EL (cell line): ENCODE measurements at regions not wholly inside any gene's neighbourhood (a gene's known extent, or its start where the extent isn't known, plus 50 kb on each side); places are given as distances from the start of the nearest gene placed in this dataset.
"Not testable (repeated sequence)": the region's sequence is repeated elsewhere in the genome, so short reads cannot be mapped to it uniquely, and the experiment has no call there.

Experiments used
- DNase-seq: peaks from one replicate; pipeline ENCODE4 v3.0.0-alpha.2; 2016

GRCh38 chr15:55126111-55126510 is 70.6 kb downstream of the RSL24D1 start:
- DNase-seq = no peak

- no peak for DNase-seq
These were observed 72.1 kb downstream of the RSL24D1 start for GRCh38 chr15:55124616-55125015.

- no peak for DNase-seq
These were observed 78.3 kb downstream of the RSL24D1 start for GRCh38 chr15:55118344-55118870.

GRCh38 chr15:55116636-55117035 is 80.1 kb downstream of the RSL24D1 start:
- DNase-seq = no peak

GRCh38 chr15:55113736-55114135 is 83.0 kb downstream of the RSL24D1 start:
- DNase-seq = no peak

- no peak for DNase-seq
These were observed 84.0 kb downstream of the RSL24D1 start for GRCh38 chr15:55112706-55113105.

GRCh38 chr15:55110446-55110845 is 86.3 kb downstream of the RSL24D1 start:
- DNase-seq = no peak

- DNase-seq = peak; percentile 31
These were observed 87.8 kb downstream of the RSL24D1 start for GRCh38 chr15:55108858-55109518.

- no peak for DNase-seq
These were observed 88.3 kb downstream of the RSL24D1 start for GRCh38 chr15:55108448-55108847.

GRCh38 chr15:55106155-55106554 is 90.6 kb downstream of the RSL24D1 start:
- DNase-seq = no peak

- DNase-seq = no peak
These were observed 102.6 kb downstream of the RSL24D1 start for GRCh38 chr15:55094136-55094535.

GRCh38 chr15:55088207-55088606 is 108.5 kb downstream of the RSL24D1 start:
- DNase-seq = no peak

- DNase-seq = no peak
These were observed 112.1 kb downstream of the RSL24D1 start for GRCh38 chr15:55084673-55085072.

GRCh38 chr15:55084216-55084615 is 112.5 kb downstream of the RSL24D1 start:
- DNase-seq = no peak

- not testable (repeated sequence) for DNase-seq
These were observed 119.7 kb downstream of the RSL24D1 start for GRCh38 chr15:55077052-55077451.

- DNase-seq = no peak
These were observed 122.3 kb downstream of the RSL24D1 start for GRCh38 chr15:55074431-55074830.

- not testable (repeated sequence) for DNase-seq
These were observed 132.8 kb downstream of the RSL24D1 start for GRCh38 chr15:55063970-55064369.

GRCh38 chr15:55060836-55061235 is 135.9 kb downstream of the RSL24D1 start:
- no peak for DNase-seq

GRCh38 chr15:55056500-55056899 is 140.2 kb downstream of the RSL24D1 start:
- DNase-seq = no peak

- DNase-seq = no peak
These were observed 152.6 kb downstream of the RSL24D1 start for GRCh38 chr15:55044162-55044561.

GRCh38 chr15:55037071-55037470 is 159.7 kb downstream of the RSL24D1 start:
- no peak for DNase-seq

GRCh38 chr15:55035749-55036148 is 161.0 kb downstream of the RSL24D1 start:
- DNase-seq = no peak

GRCh38 chr15:55033574-55033973 is 163.2 kb downstream of the RSL24D1 start:
- no peak for DNase-seq

GRCh38 chr15:55031727-55032126 is 165.0 kb downstream of the RSL24D1 start:
- no peak for DNase-seq

- no peak for DNase-seq
These were observed 170.4 kb downstream of the RSL24D1 start for GRCh38 chr15:55026381-55026780.
